H1 (cell line): ENCODE measurements at regions not wholly inside any gene's neighbourhood (a gene's known extent, or its start where the extent isn't known, plus 50 kb on each side); places are given as distances from the start of the nearest gene placed in this dataset.

ENCODE experiments used
- ATF3 ChIP-seq: IDR thresholded peaks from 2 replicates; pipeline ENCODE4 v1.6.1; 2011; ENCODE audit warnings: low read depth, mild to moderate bottlenecking, low read length; ENCODE audit not compliant: insufficient read depth
- CBX5 ChIP-seq: fragments of 300-800, 300-1000 bp; sonication (generic); IDR thresholded peaks from 2 replicates; pipeline ENCODE4 v1.7.1; 2016; ENCODE audit warnings: antibody characterized with exemption, low read length, low read depth
- CREB1 ChIP-seq: IDR thresholded peaks from 2 replicates; pipeline ENCODE4 v1.6.1; 2012; ENCODE audit warnings: inconsistent platforms
- CTCF ChIP-seq, 3 experiments: IDR thresholded peaks; 1 replicate in 2 of 3; 2 replicates in 1 of 3; pipeline versions ENCODE4 v1.5.1 to v1.6.1; 2011; ENCODE audit warnings: low read length in 3 of 3, mild to moderate bottlenecking in 3 of 3, inconsistent platforms in 2 of 3, low read depth in 1 of 3, moderate library complexity in 1 of 3; ENCODE audit not compliant: insufficient read depth in 1 of 3; ENCODE audit errors: control extremely low read depth in 1 of 3
- GABPA ChIP-seq: IDR thresholded peaks from 2 replicates; pipeline ENCODE4 v1.6.1; 2011; ENCODE audit warnings: mild to moderate bottlenecking, low read length, moderate library complexity, borderline replicate concordance; ENCODE audit not compliant: insufficient read depth
- JUN ChIP-seq: IDR thresholded peaks from 2 replicates; pipeline ENCODE4 v1.6.1; 2011; ENCODE audit warnings: low read depth, mild to moderate bottlenecking, improper control_type of control experiment, low read length
- POLR2A ChIP-seq, 2 experiments: IDR thresholded peaks; 1 replicate in 1 of 2; 2 replicates in 1 of 2; pipeline ENCODE4 v1.6.1; 2011; ENCODE audit warnings: low read depth in 2 of 2, low read length in 2 of 2, mild to moderate bottlenecking in 2 of 2; ENCODE audit errors: control extremely low read depth in 1 of 2
- SIN3A ChIP-seq, 2 experiments: IDR thresholded peaks in 1 of 2; conservative IDR thresholded peaks in 1 of 2; 2 replicates each; pipeline ENCODE4 v1.6.1; 2011 to 2012; ENCODE audit warnings: low read length in 2 of 2, improper control_type of control experiment in 1 of 2, low read depth in 1 of 2, mild to moderate bottlenecking in 1 of 2
- SIRT6 ChIP-seq: IDR thresholded peaks from one replicate; pipeline ENCODE4 v1.7.1; 2012; ENCODE audit warnings: low read length, inconsistent platforms
- SP2 ChIP-seq: IDR thresholded peaks from 2 replicates; pipeline ENCODE4 v1.6.1; 2012; ENCODE audit warnings: mild to moderate bottlenecking, low read length, inconsistent platforms
- SUZ12 ChIP-seq: fragments of 200-600 bp; sonication (generic); IDR thresholded peaks from 2 replicates; pipeline ENCODE4 v1.6.1; 2012; ENCODE audit warnings: mild to moderate bottlenecking, inconsistent platforms, low read length, moderate library complexity, mixed read lengths
- TF ChIP-seq, protein P1 (sequence below): IDR thresholded peaks from 2 replicates; pipeline ENCODE4 v1.6.1; 2012; ENCODE audit warnings: low read length, inconsistent platforms

GRCh38 chr4:123802082-123802645, 405.6 kb downstream of the SPRY1 start:
- TF ChIP-seq GABPA, result no peak
- no peak for TF ChIP-seq CBX5
- TF ChIP-seq SUZ12, result no peak
- no peak for TF ChIP-seq SIRT6
- TF ChIP-seq POLR2A (IDR thresholded peaks at IDR 0.05; ENCODE audit: control extremely low read depth in 1 of 2, low read depth in 2 of 2, low read length in 2 of 2), result no peak
- no peak for TF ChIP-seq SP2
- TF ChIP-seq, protein P1, sequence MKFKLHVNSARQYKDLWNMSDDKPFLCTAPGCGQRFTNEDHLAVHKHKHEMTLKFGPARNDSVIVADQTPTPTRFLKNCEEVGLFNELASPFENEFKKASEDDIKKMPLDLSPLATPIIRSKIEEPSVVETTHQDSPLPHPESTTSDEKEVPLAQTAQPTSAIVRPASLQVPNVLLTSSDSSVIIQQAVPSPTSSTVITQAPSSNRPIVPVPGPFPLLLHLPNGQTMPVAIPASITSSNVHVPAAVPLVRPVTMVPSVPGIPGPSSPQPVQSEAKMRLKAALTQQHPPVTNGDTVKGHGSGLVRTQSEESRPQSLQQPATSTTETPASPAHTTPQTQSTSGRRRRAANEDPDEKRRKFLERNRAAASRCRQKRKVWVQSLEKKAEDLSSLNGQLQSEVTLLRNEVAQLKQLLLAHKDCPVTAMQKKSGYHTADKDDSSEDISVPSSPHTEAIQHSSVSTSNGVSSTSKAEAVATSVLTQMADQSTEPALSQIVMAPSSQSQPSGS, result no peak
- no peak for TF ChIP-seq CREB1
- TF ChIP-seq SIN3A (conservative IDR thresholded peaks at IDR 0.05 in 1 of 2, IDR thresholded peaks at IDR 0.05 in 1 of 2; ENCODE audit: low read depth in 1 of 2, low read length in 2 of 2), result no peak
- TF ChIP-seq CTCF (IDR thresholded peaks at IDR 0.05; ENCODE audit: control extremely low read depth in 1 of 3, insufficient read depth in 1 of 3, low read depth in 1 of 3, low read length in 3 of 3), result no peak
- TF ChIP-seq JUN, result no peak
- TF ChIP-seq ATF3, result no peak
